ENCODE measurements at regions not wholly inside any gene's neighbourhood (a gene's known extent, or its start where the extent isn't known, plus 50 kb on each side); places are given as distances from the start of the nearest gene placed in this dataset.

- no peak for FAIRE-seq
- H3K27ac ChIP-seq = no peak overlapping the region
- ChIA-PET CTCF (no interaction called here), POLR2A (no interaction called here)
- no peak for ATAC-seq
- TF ChIP-seq POLR2AphosphoS2 (conservative IDR thresholded peaks at IDR 0.05; ENCODE audit: low read length) (no peak), JUN (IDR thresholded peaks at IDR 0.05) (no peak), TP53 (CRISPR knock-in tag; IDR thresholded peaks at IDR 0.05) (no peak), USF2 (IDR thresholded peaks at IDR 0.05) (no peak), RCOR1 (IDR thresholded peaks at IDR 0.05; ENCODE audit: low read depth, low read length) (no peak), FOSL2 (IDR thresholded peaks at IDR 0.05) (no peak), FOSL2 (CRISPR knock-in tag; IDR thresholded peaks at IDR 0.05) (no peak), CBX2 (IDR thresholded peaks at IDR 0.05; ENCODE audit: borderline replicate concordance, low read depth) (no peak), BHLHE40 (IDR thresholded peaks at IDR 0.05; ENCODE audit: low read depth, low read length) (no peak), EHMT2 (IDR thresholded peaks at IDR 0.05; ENCODE audit: low read depth) (no peak), MAFK (IDR thresholded peaks at IDR 0.05; ENCODE audit: partially characterized antibody) (no peak), KDM1A (IDR thresholded peaks at IDR 0.05; ENCODE audit: low read depth) (no peak), EHF (CRISPR knock-in tag; IDR thresholded peaks at IDR 0.05) (no peak), POLR2A (IDR thresholded peaks at IDR 0.05; ENCODE audit: low read length) (no peak), HOXB13 (CRISPR knock-in tag; IDR thresholded peaks at IDR 0.05; ENCODE audit: low read depth) (no peak), SMC3 (IDR thresholded peaks at IDR 0.05) (no peak)
- H3K9me3 ChIP-seq = no peaks in the 10 kb centered on the region
- H3K4me3 ChIP-seq = no peak overlapping the region
- no peaks in the 10 kb centered on the region for H3K4me1 ChIP-seq
- WGBS (ENCODE audit: missing lambda C conversion rate) = 4% methylated on average over 4 of the region's 11 CpGs
- no peak overlapping the region for H3K4me2 ChIP-seq
- no peak for DNase-seq (ENCODE audit: low read depth in 1 of 2, low spot score in 1 of 2)
These were observed 455.6 kb downstream of the TMA16 start for GRCh38 chr4:163949976-163950601.

- WGBS (ENCODE audit: missing lambda C conversion rate) = 6% methylated on average over 4 of the region's 4 CpGs
- CTCF ChIA-PET = no interaction called here
- Histone ChIP-seq H3K4me2 (no peak overlapping the region), H3K9me3 (no peaks in the 10 kb centered on the region), H3K27ac (no peak overlapping the region), H3K4me3 (no peak overlapping the region), H3K4me1 (no peaks in the 10 kb centered on the region)
- POLR2A ChIA-PET = no interaction called here
- no peak for ATAC-seq
- FAIRE-seq = no peak
- DNase-seq (ENCODE audit: low read depth in 1 of 2, low spot score in 1 of 2) = no peak
- no peak for TF ChIP-seq FOSB (CRISPR knock-in tag; IDR thresholded peaks at IDR 0.05)
- no peak for TF ChIP-seq ELK1 (IDR thresholded peaks at IDR 0.05; ENCODE audit: low read depth, low read length)
- no peak for TF ChIP-seq CTCF (IDR thresholded peaks at IDR 0.05)
- no peak for TF ChIP-seq JUN (IDR thresholded peaks at IDR 0.05)
- no peak for TF ChIP-seq HMGXB4 (CRISPR knock-in tag; IDR thresholded peaks at IDR 0.05; ENCODE audit: borderline replicate concordance)
- no peak for TF ChIP-seq CBX8 (IDR thresholded peaks at IDR 0.05)
- no peak for TF ChIP-seq MAZ (IDR thresholded peaks at IDR 0.05; ENCODE audit: borderline replicate concordance, low read depth, low read length)
- TF ChIP-seq MYC (IDR thresholded peaks at IDR 0.05; ENCODE audit: borderline replicate concordance, low read length) = no peak
- no peak for TF ChIP-seq ATOH8 (CRISPR knock-in tag; IDR thresholded peaks at IDR 0.05; ENCODE audit: low read depth)
These were observed 460.8 kb downstream of the TMA16 start for GRCh38 chr4:163955288-163955687.

Measured in A549 (cell line).